HEK293T (cell line): ENCODE measurements at regions not wholly inside any gene's neighbourhood (a gene's known extent, or its start where the extent isn't known, plus 50 kb on each side); places are given as distances from the start of the nearest gene placed in this dataset.

ENCODE experiments used
- BHLHE40 ChIP-seq: fragments of 450-650 bp; IDR thresholded peaks from 2 replicates; pipeline ENCODE4 v1.6.1; 2016; ENCODE audit warnings: mild to moderate bottlenecking, moderate library complexity, borderline replicate concordance
- CTBP1 ChIP-seq: fragments of 450-650 bp; IDR thresholded peaks from 2 replicates; pipeline ENCODE4 v1.6.1; 2016; ENCODE audit warnings: borderline replicate concordance
- ELF4 ChIP-seq: fragments of 450-650 bp; IDR thresholded peaks from 2 replicates; pipeline ENCODE4 v1.6.1; 2017; ENCODE audit warnings: antibody characterized with exemption
- FOXK2 ChIP-seq: fragments of 450-650 bp; IDR thresholded peaks from 2 replicates; pipeline ENCODE4 v1.6.1; 2016; ENCODE audit warnings: mild to moderate bottlenecking
- FOXM1 ChIP-seq: fragments of 450-650 bp; IDR thresholded peaks from 2 replicates; pipeline ENCODE4 v1.6.1; 2017; ENCODE audit warnings: mild to moderate bottlenecking, borderline replicate concordance
- HDGF ChIP-seq: fragments of 450-650 bp; IDR thresholded peaks from 2 replicates; pipeline ENCODE4 v1.6.1; 2017; ENCODE audit warnings: antibody characterized with exemption, borderline replicate concordance
- SP1 ChIP-seq: fragments of 450-650 bp; IDR thresholded peaks from 2 replicates; pipeline ENCODE4 v1.6.1; 2017
- SUZ12 ChIP-seq: fragments of 450-650 bp; IDR thresholded peaks from 2 replicates; pipeline ENCODE4 v1.6.1; 2016; ENCODE audit warnings: mild to moderate bottlenecking
- TARDBP ChIP-seq: fragments of 450-650 bp; IDR thresholded peaks from 2 replicates; pipeline ENCODE4 v1.6.1; 2016
- ZNF384 ChIP-seq: fragments of 450-650 bp; IDR thresholded peaks from 2 replicates; pipeline ENCODE4 v1.6.1; 2016

DNA sequence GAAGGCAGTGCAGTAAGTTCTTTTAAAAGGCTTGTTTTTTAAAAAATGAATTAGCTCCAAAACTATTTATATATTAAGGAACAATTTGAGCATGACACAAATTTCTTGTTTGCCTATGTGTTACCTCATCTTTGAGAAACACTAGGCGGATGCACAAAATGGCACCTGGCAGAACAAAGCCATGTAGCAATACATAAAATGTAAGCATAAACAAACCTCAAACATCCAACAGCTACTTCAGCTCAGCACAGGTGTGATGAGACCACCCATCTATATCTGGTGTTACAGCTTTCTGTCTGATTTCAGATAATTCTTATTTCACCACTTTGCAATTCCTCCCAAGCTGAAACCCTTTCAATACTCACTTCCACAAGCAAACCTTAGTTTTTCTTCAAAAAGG, 221.2 kb upstream of the CNTN6 start:
- TF ChIP-seq FOXM1 (no peak), BHLHE40 (no peak), FOXK2 (no peak), HDGF (no peak), SUZ12 (no peak), ELF4 (no peak), TARDBP (no peak), ZNF384 (no peak), CTBP1 (no peak), SP1 (no peak)
